B cell (primary cell): ENCODE measurements at regions not wholly inside any gene's neighbourhood (a gene's known extent, or its start where the extent isn't known, plus 50 kb on each side); places are given as distances from the start of the nearest gene placed in this dataset.

ENCODE experiments used
- EZH2 ChIP-seq: IDR thresholded peaks from 2 replicates; pipeline ENCODE4 v1.6.1; 2012; ENCODE audit warnings: borderline replicate concordance, low read depth, mild to moderate bottlenecking, moderate library complexity, low read length; ENCODE audit not compliant: insufficient read depth, poor library complexity, severe bottlenecking
- TF ChIP-seq, protein P1 (sequence below): fragments of 200-600 bp; IDR thresholded peaks from one replicate; pipeline ENCODE4 v1.8.0; 2022; ENCODE audit warnings: antibody characterized with exemption, mild to moderate bottlenecking

DNA sequence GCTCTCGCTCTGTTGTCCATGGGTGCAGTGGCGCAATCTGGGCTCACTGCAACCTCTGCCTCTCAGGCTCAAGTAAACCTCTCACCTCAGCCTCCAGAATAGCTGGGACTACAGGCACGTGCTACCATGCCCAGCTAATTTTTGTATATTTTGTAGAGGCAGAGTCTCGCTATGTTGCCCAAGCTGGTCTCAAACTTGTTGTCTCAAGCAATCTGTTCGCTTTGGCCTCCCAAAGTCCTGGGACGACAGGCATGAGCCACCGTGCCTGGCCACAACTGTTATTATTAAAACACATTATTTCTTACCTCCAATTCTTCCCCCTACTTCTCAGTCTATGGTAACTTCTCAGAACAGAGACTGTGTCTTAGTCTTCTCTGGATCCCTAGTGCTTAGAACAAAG, 143.3 kb downstream of the DICER1 start:
- TF ChIP-seq, protein P1, sequence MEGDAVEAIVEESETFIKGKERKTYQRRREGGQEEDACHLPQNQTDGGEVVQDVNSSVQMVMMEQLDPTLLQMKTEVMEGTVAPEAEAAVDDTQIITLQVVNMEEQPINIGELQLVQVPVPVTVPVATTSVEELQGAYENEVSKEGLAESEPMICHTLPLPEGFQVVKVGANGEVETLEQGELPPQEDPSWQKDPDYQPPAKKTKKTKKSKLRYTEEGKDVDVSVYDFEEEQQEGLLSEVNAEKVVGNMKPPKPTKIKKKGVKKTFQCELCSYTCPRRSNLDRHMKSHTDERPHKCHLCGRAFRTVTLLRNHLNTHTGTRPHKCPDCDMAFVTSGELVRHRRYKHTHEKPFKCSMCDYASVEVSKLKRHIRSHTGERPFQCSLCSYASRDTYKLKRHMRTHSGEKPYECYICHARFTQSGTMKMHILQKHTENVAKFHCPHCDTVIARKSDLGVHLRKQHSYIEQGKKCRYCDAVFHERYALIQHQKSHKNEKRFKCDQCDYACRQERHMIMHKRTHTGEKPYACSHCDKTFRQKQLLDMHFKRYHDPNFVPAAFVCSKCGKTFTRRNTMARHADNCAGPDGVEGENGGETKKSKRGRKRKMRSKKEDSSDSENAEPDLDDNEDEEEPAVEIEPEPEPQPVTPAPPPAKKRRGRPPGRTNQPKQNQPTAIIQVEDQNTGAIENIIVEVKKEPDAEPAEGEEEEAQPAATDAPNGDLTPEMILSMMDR = no peak
- TF ChIP-seq EZH2 = no peak
